GM18867 (cell line): ENCODE measurements at regions not wholly inside any gene's neighbourhood (a gene's known extent, or its start where the extent isn't known, plus 50 kb on each side); places are given as distances from the start of the nearest gene placed in this dataset.

Source experiments
- ATAC-seq: cut with Tn5 transposase; IDR thresholded peaks from one replicate; pipeline ENCODE4 v1.9.1; 2021; ENCODE audit warnings: mild to moderate bottlenecking, moderate library complexity; ENCODE audit not compliant: unreplicated experiment

DNA sequence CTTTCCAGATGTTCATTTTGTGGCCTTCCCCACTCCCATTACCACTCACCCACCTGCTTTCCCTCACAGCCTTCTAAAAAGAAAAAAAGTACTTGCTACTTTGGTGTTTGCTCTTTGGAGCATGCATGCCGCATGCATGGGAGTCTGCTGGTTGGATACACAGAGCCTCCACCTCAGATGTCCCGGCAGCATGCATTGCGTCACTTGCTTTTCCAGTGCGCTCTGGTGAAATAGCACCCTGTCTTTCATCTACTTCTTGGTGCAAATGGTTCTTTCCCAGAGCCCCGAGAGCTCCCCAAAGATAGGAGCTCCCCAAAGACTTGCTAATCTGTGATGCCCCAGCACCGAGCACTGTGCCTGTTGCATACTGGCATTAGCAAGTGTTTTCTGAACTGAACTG lies 333.2 kb upstream of the ZNF507 start:
- no peak for ATAC-seq

DNA sequence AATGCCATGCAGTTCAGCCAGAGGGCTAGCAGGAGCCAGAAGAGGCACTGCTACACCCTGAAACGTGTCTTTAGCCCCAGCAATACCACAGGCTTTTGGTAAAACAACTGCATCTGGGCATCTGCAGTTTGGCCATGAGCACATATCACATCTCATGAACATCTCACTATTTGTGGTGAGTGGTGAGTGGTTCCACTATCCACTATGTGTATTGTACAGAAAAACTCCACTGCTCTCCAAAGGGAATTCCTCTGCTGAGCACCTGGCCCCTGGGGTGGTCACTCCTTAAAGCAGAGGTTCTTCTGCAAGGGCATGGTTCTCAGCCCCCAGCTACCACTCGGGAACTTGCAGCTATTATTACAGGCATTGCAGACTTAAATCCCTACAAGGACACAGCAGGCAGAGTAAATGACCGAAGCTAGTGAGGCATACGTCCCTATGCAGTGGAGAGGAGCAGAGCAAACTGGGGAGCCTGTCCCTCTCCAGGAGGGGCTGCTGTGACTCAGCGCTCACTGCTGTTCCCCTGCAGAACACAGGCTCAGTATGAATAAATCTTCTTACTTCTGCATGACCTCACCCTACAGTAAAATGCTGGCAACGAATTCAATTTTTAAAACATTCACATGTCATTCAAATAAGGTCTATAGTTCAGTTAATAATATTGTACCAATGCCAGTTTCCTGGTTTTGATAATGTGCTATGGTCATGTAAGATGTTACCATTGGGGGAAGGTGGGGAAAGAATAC lies 332.4 kb upstream of the ZNF507 start:
- ATAC-seq: no peak

DNA sequence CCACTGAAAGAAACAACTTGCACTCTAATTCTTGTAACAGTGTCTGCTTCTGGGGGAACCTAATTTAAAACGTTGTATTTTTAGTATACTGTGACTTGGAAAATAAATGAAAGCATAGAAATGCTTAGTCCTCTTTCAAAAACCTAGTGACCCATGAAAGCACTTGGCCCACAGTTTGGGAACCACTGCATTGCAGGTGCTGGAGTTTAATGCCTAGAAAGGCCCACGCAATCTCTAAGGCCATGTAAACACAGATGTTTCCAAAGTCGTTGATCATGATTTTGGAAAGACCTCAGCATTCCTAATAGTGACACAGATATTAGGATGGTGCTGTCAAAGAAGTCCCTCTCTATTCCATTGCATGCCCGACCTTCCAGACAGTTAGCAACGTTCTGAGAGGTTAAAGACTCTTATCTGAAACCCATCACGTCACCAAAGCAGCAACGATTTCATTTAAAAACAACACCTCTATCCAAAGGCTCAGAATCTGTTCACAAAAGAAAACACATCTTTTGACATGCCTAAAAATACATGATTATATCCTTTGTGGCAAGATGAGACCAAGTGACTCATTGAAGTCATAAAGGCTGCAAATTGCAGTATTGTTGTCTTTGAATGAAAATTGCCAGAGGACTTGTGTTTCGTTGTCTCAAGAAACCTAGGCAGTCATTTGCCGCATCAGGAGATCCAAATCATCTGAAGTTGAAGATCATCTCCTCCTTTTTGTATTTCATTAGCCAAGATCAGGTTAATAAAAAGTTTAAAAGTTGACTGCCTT lies 328.0 kb upstream of the ZNF507 start:
- no peak for ATAC-seq

DNA sequence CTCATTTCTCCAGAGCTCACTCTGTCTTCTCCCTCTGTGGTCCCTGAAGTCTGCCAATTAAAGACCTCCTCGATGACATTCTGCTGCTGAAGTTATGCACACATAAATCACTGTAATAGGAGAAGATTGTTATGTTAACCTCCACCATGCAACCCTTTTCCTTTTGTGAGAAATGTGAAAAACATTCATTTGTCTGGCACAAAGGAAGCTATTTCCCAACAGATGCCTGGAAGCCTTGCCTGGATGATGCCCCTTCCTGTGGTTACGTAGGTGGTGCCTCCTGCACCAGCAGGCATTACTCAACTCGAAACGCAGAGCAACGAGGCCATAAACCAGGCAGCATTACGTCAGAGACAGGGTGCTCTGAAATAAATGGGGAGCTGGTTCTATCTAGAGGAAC lies 327.4 kb upstream of the ZNF507 start:
- no peak for ATAC-seq

DNA sequence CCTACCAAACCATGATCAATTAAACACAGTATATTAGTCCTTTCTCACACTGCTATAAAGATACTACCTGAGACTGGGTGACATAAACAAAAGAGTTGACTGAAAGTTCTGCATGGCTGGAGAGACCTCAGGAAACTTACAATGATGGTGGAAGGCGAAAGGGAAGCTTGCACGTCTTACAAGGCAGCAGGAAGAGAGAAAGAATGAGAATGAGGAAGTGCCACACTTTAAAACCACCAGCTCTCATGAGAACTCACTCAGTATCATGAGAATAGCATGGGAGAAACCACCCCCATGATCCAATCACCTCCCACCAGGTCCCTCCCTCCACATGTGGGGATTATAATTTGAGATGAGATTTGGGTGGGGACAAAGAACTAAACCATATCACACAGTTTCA lies 324.9 kb upstream of the ZNF507 start:
- ATAC-seq: no peak

DNA sequence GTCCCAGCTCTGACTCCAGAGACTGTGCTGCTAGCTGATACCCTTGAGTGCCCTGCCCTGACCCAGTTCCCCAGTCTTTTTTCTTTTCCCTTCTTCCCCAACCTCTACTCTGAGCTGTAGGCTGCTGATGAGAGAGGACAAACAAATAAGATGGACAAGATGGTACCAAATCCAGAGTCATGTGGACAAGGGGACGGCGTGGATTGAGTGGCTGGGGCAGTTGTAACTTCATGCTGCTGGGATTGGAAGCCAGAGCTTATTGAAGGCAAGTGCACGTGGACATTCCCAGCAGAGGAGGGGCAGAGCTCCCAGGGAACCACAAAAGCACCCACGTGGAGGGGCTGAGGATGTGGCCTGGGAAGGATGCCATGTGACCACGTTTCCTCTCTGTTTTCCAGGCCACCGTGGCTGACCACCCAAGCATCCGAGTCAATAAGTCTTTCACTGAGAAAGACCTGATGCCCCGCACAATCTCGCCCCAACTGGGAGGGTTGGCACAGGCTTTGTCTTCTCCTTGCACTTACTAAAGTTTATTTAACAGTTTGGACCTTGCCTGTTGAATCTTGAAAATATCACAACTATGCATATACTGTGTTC lies 323.3 kb upstream of the ZNF507 start:
- no peak for ATAC-seq

DNA sequence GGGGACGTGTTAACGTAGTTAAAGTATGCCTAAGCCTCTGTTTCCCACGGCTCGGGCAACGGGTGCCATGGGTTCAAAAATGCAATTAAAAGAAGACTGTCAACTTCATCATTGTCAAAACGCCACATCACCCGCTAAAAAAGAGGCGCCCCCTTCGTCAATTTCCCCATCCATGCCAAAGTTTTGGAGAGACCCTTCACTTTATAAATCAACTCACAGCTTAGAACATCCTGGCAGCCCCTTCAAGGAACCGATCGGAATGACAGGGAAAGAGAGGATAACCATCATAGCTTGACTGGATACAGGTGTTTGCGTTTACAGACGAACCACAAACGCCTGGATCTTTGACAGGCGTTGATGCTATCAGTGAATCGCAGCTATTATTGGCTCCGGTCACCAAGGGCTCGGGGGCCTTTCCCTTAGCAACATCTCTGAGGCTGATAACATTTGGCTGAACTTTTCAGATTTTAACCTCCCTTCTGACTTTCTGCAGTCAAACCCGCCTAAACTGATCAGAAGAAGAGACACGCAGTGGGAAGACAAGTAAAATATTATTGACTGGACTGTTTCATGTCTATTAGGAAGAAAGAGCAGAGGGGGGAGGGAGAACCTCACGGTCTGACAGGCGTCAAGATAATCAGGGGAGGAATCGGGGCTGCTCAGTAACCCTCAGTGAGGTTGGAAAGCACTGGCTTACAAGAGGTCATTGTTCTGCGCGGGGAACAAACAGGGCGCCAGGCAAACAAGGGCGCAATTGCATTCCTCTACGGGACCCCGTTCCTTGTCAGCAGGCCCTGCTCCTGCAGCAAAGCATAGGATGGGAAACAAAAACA lies 322.5 kb upstream of the ZNF507 start:
- ATAC-seq: no peak

DNA sequence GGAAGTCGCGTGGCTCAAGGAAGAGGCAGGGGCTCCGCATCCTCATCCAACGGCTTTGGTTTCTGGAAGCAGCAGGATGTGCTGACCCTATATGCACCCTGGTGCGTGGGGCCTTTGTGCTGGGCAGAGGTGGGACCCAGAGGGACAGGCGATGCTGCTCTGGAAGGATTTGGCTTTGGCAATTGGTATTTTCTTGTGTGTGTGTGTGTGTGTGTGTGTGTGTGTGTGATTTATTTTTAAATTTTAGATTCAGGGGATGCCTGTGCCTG lies 321.9 kb upstream of the ZNF507 start:
- no peak for ATAC-seq

DNA sequence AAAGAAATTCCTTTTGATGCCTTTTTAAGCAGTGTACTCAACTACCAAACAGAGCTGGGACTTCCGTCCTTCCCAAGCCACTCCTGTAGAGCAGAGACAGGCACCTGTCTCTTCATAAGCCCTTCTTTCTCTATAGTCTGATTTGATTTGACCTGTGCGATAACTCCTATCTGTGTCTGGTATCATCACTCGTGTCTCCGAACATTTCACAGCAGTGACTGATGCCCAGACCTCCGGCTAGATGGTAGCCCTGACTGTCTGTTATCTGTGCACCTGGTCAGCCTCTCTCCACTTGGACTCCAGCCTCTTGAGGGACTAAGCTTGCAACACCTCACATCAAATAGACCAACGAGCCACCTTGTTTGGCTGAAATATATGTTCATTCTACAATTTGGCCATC lies 316.2 kb upstream of the ZNF507 start:
- no peak for ATAC-seq

DNA sequence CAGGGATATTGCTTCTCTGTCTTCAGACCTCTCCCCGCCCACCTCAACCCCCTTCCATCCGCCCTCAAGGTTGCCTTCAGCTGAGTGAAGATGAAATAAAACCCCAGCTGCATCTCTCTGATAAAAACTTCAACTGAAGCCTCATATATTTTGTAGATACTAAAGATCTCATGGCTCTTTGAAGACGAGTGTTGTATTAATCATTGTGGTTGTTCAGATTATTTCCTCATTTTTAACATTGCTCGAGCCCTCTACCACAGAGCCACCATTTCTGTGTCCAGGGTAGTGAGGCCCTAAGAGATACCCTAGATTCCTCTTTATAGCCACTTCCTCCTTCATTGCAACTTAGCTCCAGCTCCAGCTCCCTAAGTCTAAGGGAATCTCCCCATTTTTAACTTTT lies 312.8 kb upstream of the ZNF507 start:
- ATAC-seq: no peak

DNA sequence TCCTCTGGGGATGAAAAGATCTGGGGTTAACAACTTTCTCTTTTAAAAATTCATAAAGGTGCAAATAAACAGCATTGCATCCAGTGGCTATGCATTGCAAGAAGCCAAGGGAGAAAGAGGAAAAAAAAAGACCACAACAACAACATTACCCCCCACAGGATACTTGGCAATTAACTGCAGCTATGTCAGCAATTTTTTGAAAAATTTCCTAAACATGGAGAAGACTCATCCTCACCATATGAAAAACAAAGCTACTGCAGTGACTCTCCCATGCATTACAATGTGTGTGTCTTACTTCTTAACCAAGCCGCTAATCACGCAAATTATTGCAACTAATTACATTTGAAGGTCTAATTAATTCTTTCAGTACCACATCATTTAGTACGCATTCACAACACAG lies 309.8 kb upstream of the ZNF507 start:
- ATAC-seq: no peak

DNA sequence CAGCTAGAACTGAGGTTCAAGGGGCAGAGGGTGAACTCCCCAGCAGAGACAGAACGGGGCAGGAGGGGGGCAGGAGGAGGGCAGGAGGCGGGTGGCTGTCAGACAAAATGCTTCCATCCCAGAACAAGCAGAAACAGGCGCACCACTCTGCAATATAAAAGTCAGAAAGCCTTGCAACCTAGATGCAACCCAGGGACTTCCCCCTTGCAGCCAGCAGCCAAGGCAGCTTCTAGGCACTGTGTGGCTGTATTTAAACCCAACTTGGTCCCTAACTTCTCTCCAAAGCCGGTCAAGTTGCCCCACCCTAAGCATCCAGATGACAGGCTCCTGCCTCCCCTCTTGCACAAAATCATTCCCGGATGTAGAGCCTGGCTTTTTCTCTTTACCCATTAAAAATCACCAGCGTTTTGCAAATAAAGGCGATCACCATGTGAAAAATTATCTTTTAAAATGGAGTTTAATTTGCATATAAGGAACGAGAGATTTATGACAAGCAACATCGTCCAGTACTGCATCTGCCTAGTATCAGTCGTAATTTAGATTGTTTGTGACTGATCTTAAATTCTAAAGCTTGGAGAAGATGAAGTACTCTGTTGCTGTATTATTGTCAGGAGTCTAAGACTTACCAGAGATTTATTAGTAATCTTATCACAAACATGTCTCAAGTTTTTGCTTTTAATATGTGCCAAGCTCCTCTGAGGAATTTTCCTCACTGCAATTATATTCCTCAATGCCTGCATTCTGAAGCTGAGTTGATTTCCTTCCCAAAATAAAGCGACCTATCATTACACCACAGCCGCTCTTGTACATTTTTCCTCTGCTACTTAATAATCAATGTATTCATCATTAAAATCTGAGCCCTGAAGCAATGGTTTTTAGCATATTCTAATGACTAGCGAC lies 307.1 kb upstream of the ZNF507 start:
- ATAC-seq: no peak

DNA sequence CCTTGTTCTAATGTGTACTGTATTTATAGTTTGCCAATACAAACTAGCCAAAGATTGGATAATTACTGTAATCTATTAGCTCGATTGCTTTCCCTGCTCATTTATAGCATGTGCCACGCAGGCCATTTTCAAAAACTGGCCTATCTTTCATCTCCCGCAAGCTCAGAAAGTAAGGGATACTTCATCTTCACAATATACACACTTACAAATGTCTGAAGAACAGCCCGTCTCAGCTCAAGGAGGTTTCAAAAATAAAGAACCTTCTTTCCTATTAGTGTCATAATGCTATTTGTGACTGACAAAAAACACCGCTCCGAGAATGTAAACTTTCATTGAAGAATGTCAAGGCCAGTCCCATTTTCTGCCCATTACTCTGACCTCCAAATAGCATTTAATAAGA lies 306.4 kb upstream of the ZNF507 start:
- no peak for ATAC-seq

DNA sequence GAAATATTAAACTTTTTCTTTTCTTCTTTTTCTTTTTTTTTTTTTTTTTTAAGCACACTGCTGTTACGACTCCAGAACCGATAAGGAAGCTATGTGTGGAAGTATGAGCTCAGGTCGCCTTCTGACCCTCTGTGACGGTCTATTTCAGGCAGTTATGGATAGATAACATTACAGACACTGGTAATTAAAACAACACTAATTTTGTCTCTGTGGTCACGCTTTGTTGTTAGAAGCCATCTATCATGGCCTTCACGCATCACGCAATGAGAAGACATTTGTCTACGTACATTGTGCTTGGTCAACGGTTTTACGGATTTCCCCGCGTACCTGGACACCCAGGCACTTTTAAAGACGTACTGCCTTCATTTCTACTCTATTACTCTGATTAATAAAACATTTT lies 306.0 kb upstream of the ZNF507 start:
- no peak for ATAC-seq

DNA sequence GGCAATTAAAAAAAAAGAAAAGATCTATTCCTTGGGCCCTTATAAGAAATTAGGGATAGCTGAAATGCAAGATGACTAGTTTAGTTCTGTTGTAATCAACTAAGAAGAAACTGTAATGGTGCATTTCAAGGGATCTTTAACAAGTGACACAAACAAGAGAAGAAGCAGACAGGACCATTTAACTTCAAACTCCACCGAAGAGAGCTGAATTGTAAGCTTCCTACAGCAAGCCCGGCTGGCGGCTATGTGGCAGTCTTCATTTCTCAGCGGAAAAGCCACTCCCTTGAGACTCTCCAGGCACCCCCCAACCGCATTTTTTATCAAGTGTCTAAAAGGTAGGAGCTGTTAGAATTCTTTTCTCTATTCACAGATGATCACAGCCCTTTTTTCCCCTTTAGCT lies 305.2 kb upstream of the ZNF507 start:
- no peak for ATAC-seq

DNA sequence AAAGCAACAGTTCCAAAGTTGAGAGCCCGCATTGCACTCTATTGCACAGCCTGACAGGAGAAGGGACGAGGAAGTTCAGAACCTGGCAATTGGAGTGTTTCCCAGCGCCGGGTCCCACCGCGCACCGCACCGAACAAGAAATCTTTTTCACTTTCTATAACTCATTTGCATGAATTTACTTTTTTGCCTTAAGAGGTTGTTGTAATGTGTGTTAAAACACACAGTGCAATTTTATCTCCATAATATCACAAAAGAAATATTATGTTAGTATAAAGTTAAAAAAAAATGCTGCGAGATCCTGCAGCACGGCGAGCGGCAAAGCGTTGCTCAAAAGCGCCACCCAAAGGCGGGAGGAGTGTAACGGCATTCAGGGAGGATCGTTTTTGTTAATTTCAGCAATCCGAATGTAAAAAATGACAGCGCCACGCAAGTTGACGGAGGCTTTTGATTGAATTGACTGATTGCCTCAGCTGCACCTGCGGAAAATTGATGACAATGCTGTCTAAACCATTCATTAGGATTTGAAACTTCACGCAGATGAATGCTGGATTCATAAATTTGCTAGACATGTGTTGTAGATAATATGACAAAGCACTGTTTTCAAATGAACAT lies 303.6 kb upstream of the ZNF507 start:
- ATAC-seq: no peak

DNA sequence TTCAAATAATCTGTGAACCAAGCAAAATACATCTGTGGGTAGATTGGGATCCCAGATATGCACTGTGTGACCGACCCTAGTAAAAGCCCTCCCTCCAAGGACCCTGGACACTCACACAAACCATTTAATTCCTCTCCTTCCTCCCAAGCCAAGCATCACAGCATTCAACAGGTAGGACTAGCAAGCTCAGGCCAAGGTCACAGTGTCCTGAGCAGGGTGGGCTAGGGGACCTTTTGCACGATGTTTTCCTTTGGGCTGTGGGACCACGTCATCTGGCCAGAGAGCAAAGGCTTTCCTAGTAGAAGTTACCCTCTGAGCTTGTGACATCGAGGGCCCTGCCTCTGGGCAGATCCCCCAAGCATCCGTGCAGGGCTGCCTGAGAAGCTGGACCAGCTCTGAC lies 297.6 kb upstream of the ZNF507 start:
- no peak for ATAC-seq

DNA sequence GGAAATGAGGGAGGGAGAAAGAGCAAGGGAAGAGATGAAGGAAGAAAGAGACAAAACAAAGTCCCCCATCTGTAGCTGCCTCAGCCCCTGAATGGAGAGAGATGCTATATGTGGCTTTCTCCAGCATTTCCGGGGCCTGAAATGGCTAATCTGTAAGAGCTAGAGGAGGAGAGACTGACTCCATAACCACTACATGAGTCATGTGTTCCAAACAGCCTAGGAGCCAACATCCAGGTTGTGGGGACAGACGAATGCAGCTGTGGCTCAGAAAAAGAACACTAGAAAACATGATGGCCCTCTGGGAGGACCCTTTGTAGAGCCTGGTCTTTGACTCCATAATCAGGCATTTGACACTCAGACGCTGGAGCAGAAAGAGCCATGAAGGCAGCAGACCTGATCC lies 292.0 kb upstream of the ZNF507 start:
- ATAC-seq: no peak

DNA sequence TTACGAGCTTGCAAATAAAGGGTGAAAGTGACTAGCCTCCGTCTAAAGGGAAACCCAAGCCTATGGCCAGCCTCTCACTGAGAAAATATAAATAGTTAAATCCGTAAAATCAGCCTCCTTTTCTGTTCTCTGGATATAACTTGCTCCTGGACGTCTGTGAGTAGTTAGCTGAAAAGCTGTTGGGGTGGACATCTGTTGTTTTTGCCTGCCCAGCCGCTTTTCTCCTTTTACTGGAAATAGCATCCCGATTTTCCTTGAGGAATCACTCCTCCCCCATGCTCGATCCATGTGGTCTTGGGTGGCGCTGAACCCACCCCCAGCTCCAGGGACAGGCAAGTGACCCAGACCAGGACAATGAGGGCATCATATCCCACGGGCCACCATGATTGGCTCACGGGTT lies 291.5 kb upstream of the ZNF507 start:
- no peak for ATAC-seq

DNA sequence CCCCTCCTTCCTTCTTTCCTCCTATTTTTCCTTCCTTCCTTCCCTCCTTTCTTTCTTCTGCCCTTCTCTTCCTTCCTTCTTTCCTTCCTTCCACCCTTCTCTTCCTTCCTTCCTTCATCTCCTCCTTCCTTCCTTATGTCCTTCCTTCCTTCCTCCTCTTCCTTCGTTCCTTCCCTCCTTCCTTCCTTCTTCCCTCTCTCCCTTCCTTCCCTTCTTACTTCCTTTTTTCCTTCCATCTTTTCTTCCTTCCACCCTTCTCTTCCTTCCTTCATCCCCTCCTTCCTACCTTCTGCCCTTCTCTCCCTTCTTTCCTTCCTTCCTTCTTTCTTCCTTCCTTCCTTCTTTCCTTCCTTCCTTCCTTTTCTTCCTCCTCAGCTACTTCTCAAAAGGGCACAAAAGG lies 287.3 kb upstream of the ZNF507 start:
- no peak for ATAC-seq
